ENCODE measurements at regions not wholly inside any gene's neighbourhood (a gene's known extent, or its start where the extent isn't known, plus 50 kb on each side); places are given as distances from the start of the nearest gene placed in this dataset.

- no peak for DNase-seq (ENCODE audit: extremely low read depth, low read depth)
- no peak overlapping the region for H3K4me3 ChIP-seq (replicated peaks; ENCODE audit: low read depth, low read length)
- no peak for TF ChIP-seq CTCF (IDR thresholded peaks at IDR 0.05; ENCODE audit: low read depth, low read length, missing control alignments)
Measured at GRCh38 chr2:104481341-104481740, 372.6 kb upstream of the POU3F3 start.

GRCh38 chr2:104487366-104487765, 366.5 kb upstream of the POU3F3 start:
- TF ChIP-seq CTCF (IDR thresholded peaks at IDR 0.05; ENCODE audit: low read depth, low read length, missing control alignments), result no peak
- H3K4me3 ChIP-seq (replicated peaks; ENCODE audit: low read depth, low read length), result no peak overlapping the region
- DNase-seq (ENCODE audit: extremely low read depth, low read depth), result no peak

- no peak overlapping the region for H3K4me3 ChIP-seq (replicated peaks; ENCODE audit: low read depth, low read length)
- no peak for DNase-seq (ENCODE audit: extremely low read depth, low read depth)
- TF ChIP-seq CTCF (IDR thresholded peaks at IDR 0.05; ENCODE audit: low read depth, low read length, missing control alignments), result no peak
Measured at GRCh38 chr2:104493698-104494097, 360.2 kb upstream of the POU3F3 start.

DNA sequence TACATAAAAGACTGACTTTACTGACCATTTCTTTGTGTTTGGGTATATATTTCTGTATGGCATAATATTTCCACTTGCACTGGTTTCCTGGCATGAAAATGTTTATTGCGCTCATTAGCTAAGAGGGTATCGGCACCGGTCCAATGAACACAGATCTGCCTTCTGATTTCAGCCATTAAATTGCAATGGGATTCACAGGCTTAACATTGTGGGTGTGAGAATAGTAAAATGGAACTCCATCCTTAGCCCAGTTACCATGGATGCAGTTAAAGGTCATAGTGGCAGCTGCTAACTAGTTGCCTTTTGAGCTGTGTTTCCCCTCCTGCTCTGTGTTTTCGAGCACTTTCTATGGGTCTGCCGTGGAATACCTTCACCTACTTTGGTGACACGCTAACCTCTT, 352.6 kb upstream of the POU3F3 start:
- DNase-seq (ENCODE audit: extremely low read depth, low read depth), result no peak
- H3K4me3 ChIP-seq (replicated peaks; ENCODE audit: low read depth, low read length), result no peak overlapping the region
- no peak for TF ChIP-seq CTCF (IDR thresholded peaks at IDR 0.05; ENCODE audit: low read depth, low read length, missing control alignments)

DNA sequence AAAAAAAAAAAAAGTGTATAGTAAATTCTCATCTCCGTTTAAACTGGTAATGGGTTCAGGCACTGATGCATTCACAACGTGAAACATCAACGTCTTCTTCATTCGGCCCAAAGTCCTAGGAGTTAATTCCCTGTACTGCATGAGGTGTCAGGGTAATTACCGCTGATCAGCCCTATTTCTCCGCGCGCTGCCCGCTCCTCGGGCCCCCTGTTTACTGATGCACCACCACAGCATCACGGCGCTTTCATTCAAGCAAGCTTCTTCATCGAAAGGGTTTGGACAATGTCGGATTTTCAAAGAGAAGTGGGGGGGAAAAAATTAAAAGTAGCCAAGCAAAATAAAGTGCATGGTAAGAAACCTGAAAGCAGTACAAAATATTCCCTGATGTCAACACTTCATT, 352.0 kb upstream of the POU3F3 start:
- no peak overlapping the region for H3K4me3 ChIP-seq (replicated peaks; ENCODE audit: low read depth, low read length)
- TF ChIP-seq CTCF (IDR thresholded peaks at IDR 0.05; ENCODE audit: low read depth, low read length, missing control alignments), result no peak
- no peak for DNase-seq (ENCODE audit: extremely low read depth, low read depth)

GRCh38 chr2:104502901-104503300, 351.0 kb upstream of the POU3F3 start:
- H3K4me3 ChIP-seq (replicated peaks; ENCODE audit: low read depth, low read length), result no peak overlapping the region
- no peak for DNase-seq (ENCODE audit: extremely low read depth, low read depth)
- TF ChIP-seq CTCF (IDR thresholded peaks at IDR 0.05; ENCODE audit: low read depth, low read length, missing control alignments), result no peak

DNA sequence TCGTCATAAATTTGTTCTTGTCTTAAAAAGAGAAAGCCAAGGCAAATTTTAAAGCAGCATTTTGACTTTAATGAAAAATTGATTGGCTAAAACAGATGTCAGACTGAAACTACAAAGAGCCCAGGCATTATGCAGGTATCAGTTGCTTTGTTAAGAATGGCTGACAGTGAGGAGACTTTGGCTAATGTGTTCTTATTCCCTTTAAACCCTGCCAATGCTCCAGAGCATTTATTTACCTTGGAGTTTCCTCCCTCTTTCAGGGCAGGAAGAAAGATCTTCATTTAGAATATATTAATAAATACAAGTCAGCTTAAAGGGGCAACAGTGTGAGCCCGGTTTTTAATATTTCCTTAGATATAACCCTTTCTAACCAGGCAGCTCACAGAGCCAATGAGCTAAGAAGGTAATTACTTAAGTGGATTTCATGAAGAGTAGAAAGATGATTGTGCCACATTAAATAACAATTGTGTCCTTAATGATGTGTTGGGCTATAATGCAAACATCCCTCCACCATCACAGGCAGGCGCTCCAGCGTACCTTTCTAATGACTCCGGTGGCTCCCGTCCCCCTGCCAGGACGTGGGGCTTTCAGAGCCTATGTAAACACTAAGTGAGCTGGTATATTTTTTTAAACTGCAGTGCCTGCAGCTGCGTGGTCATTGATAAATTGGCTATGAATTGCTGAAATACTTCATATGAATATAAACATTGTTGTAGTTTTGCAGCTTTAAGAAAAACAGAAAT, 349.4 kb upstream of the POU3F3 start:
- DNase-seq (ENCODE audit: extremely low read depth, low read depth), result no peak
- TF ChIP-seq CTCF (IDR thresholded peaks at IDR 0.05; ENCODE audit: low read depth, low read length, missing control alignments), result no peak
- H3K4me3 ChIP-seq (replicated peaks; ENCODE audit: low read depth, low read length), result no peak overlapping the region

Measured in HFF-Myc (cell line).